ENCODE measurements at regions not wholly inside any gene's neighbourhood (a gene's known extent, or its start where the extent isn't known, plus 50 kb on each side); places are given as distances from the start of the nearest gene placed in this dataset.

DNA sequence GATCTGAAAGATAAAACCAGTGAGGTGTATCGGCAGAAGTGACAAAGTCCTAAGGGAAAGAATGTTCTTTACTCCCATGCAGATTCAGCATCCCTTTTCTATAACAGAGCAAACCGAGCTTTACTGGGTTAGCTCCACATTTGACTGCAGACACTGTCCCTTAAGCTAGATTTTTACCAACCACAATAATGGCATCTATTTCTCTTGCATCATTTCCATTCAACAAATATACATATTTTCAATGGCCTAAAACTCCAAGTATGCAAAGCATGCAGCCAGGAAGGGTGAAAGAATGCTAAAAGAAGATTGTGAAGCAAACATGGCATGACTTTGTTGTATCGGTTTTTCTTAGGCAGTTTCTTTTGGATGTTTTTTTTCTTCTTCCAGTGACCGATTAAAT lies 255.4 kb downstream of the OGFRL1 start:
- ATAC-seq (ENCODE audit: low FRiP score), result no peak
- no peak for DNase-seq (ENCODE audit: low spot score)

DNA sequence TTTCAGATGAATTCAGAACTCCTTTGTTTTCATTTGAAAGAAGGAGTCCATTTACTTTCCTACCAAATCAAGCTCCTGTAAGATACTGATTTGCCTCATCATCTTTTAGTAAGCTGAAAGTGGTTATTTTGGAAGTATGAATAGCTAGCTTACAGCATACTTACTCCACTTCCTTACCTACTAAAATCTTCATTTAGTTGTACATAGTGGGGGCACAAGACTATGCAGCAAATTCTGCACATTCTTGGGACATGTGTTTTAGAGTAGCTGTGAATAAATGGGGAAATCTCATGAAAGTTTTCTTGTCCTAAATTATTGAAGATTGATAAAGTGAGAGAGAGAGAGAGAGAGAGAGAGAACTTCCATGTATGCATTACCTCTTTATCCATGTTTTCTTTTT lies 256.3 kb downstream of the OGFRL1 start:
- TF ChIP-seq, protein P1, sequence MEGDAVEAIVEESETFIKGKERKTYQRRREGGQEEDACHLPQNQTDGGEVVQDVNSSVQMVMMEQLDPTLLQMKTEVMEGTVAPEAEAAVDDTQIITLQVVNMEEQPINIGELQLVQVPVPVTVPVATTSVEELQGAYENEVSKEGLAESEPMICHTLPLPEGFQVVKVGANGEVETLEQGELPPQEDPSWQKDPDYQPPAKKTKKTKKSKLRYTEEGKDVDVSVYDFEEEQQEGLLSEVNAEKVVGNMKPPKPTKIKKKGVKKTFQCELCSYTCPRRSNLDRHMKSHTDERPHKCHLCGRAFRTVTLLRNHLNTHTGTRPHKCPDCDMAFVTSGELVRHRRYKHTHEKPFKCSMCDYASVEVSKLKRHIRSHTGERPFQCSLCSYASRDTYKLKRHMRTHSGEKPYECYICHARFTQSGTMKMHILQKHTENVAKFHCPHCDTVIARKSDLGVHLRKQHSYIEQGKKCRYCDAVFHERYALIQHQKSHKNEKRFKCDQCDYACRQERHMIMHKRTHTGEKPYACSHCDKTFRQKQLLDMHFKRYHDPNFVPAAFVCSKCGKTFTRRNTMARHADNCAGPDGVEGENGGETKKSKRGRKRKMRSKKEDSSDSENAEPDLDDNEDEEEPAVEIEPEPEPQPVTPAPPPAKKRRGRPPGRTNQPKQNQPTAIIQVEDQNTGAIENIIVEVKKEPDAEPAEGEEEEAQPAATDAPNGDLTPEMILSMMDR (IDR thresholded peaks at IDR 0.05), result no peak
- DNase-seq (ENCODE audit: low spot score) (no peak), ATAC-seq (ENCODE audit: low FRiP score) (no peak)

More for the DNA sequence above, 255.4 kb downstream of the OGFRL1 start:
- TF ChIP-seq, protein P1 (IDR thresholded peaks at IDR 0.05), result no peak

DNA sequence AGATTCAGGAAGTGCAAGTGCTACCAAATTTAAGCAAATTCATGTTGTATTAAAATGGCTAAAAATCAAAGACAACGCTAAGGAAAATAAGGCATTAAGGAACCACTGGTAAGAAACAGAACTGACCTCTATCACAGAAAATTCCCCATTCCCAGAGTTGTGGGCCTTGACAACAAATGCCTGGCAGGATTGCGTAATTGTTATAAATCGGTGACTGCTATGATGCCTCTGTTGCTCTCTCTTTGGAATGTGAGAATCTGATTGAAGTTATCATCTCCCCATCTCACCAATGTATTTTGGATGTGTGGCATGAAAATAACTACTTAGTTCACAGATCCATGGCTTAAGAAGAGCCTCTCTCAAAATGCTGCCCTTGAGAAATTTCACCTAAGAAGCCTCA lies 257.3 kb downstream of the OGFRL1 start:
- no peak for ATAC-seq (ENCODE audit: low FRiP score)
- DNase-seq (ENCODE audit: low spot score), result no peak
- TF ChIP-seq, protein P1 (IDR thresholded peaks at IDR 0.05), result no peak

DNA sequence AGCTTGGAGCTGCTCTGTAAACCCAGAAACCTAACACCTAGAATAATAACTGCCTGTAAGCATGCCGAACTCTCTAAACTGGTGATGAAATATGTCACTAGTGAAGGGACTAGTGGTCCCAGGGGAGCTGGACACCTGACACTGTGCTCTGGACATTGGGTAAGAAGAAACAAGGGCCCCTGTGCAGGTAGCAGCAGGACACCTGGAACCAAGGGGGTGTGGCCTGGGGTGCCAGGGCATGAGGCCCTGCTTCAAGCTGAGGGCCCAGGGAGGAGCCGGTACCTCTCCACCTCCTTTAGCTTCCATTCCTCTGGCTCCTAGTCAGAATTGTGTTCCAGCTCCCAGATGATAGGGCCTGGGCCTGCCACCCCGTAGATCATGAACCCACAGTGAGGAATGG lies 263.2 kb downstream of the OGFRL1 start:
- ATAC-seq (ENCODE audit: low FRiP score) (no peak), DNase-seq (ENCODE audit: low spot score) (no peak)
- TF ChIP-seq, protein P1 (IDR thresholded peaks at IDR 0.05), result no peak

DNA sequence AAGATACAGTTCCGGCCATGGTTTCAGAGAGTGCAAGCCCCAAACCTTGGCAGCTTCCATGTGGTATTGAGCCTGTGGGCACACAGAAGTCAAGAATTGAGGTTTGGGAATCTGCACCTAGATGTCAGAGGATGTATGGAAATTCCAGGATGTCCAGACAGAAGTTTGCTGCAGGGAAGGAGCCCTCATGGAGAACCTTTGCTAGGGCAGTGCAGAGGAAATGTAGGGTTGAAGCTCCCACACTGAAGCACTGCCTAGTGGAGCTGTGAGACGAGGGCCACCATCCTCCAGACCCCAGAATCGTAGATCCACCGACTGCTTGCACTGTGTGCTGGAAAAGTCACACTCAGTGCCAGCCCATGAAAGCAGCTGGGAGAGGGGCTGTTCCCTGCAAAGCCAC lies 267.5 kb downstream of the OGFRL1 start:
- TF ChIP-seq, protein P1 (IDR thresholded peaks at IDR 0.05), result no peak
- DNase-seq (ENCODE audit: low spot score) (no peak), ATAC-seq (ENCODE audit: low FRiP score) (no peak)

DNA sequence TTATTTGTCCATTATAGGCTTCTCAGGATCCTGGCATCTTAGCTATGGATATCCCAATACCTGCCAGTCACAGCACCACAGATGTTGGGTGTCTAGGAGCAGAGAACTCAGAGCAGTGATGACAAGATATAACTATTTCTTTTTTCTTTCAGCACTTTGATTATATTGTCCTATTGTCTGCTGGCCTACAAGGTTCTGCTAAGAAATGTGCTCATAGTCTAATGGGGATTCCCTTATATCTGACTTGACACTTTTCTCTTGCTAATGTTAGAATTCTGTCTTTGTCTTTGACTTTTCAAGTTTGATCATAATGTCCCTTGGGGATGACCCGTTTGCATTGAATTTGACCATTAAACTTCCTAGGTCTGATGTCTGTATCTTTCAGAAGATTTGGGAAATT lies 270.4 kb downstream of the OGFRL1 start:
- TF ChIP-seq, protein P1 (IDR thresholded peaks at IDR 0.05), result no peak
- ATAC-seq (ENCODE audit: low FRiP score) (no peak), DNase-seq (ENCODE audit: low spot score) (no peak)

DNA sequence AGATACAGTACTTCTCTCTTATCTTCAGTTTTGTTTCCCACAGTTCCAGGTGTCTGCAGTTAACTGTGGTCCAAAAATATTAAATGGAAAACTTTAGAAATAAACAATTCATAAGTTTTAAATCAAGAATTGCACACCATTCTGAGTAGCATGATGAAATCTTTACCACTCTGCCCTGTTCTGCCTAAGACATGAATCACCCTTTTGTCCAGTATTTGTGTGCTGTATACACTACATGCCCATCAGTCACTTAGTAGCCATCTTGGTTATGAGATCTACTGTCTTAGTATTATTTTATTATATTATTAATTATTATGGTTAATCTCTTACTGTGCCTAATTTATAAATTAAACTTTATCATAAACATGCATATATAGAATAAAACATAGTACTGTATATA lies 279.0 kb downstream of the OGFRL1 start:
- DNase-seq (ENCODE audit: low spot score), result no peak
- TF ChIP-seq, protein P1 (IDR thresholded peaks at IDR 0.05), result no peak
- no peak for ATAC-seq (ENCODE audit: low FRiP score)
